ENCODE measurements at regions not wholly inside any gene's neighbourhood (a gene's known extent, or its start where the extent isn't known, plus 50 kb on each side); places are given as distances from the start of the nearest gene placed in this dataset.

- TF ChIP-seq, protein P1, sequence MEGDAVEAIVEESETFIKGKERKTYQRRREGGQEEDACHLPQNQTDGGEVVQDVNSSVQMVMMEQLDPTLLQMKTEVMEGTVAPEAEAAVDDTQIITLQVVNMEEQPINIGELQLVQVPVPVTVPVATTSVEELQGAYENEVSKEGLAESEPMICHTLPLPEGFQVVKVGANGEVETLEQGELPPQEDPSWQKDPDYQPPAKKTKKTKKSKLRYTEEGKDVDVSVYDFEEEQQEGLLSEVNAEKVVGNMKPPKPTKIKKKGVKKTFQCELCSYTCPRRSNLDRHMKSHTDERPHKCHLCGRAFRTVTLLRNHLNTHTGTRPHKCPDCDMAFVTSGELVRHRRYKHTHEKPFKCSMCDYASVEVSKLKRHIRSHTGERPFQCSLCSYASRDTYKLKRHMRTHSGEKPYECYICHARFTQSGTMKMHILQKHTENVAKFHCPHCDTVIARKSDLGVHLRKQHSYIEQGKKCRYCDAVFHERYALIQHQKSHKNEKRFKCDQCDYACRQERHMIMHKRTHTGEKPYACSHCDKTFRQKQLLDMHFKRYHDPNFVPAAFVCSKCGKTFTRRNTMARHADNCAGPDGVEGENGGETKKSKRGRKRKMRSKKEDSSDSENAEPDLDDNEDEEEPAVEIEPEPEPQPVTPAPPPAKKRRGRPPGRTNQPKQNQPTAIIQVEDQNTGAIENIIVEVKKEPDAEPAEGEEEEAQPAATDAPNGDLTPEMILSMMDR (conservative IDR thresholded peaks at IDR 0.05; ENCODE audit: low read depth, low read length): no peak
- TF ChIP-seq EZH2 (IDR thresholded peaks at IDR 0.05; ENCODE audit: low read length, unreplicated experiment) (no peak), EZH2phosphoT487 (IDR thresholded peaks at IDR 0.05; ENCODE audit: borderline replicate concordance, low read length) (no peak)
Measured at GRCh38 chr1:87926131-87926830, 597.6 kb downstream of the LMO4 start.

Measured in PC-3 (cell line).